AG04450 (cell line): ENCODE measurements at regions not wholly inside any gene's neighbourhood (a gene's known extent, or its start where the extent isn't known, plus 50 kb on each side); places are given as distances from the start of the nearest gene placed in this dataset.

Experiments used
- CTCF ChIA-PET: fragments of 300-600, 350-600 bp; formaldehyde crosslinking; extraction: SDS; loops from one replicate; lab custom pipeline; 2022; ENCODE audit warnings: antibody characterized with exemption, inconsistent platforms; lab: Charles Lee
- POLR2A ChIA-PET: fragments of 350-600 bp; formaldehyde crosslinking; extraction: SDS; loops from one replicate; lab custom pipeline; 2021; ENCODE audit warnings: antibody characterized with exemption, inconsistent platforms; lab: Yijun Ruan, JAX
- DNase-seq: peaks from one replicate; pipeline ENCODE4 v3.0.0-alpha.2; 2011; ENCODE audit warnings: low read depth, low spot score
- H3K27ac ChIP-seq: one replicate; pipeline ENCODE4 v1.5.1; 2012; ENCODE audit warnings: low read depth, low read length, control low read depth
- H3K27me3 ChIP-seq: one replicate; pipeline ENCODE4 v1.6.0; 2012; ENCODE audit warnings: low read length; ENCODE audit not compliant: control insufficient read depth, insufficient read depth
- H3K4me3 ChIP-seq: 2 replicates; pipeline ENCODE4 v1.5.1; 2011; ENCODE audit warnings: mild to moderate bottlenecking, low read depth, low read length, control low read depth
- H3K9me3 ChIP-seq: 2 replicates; pipeline ENCODE4 v1.5.1; 2012; ENCODE audit warnings: low read length; ENCODE audit not compliant: control insufficient read depth, insufficient read depth
- TF ChIP-seq, protein P1 (sequence below): IDR thresholded peaks from 2 replicates; pipeline ENCODE4 v1.5.1; 2011; ENCODE audit warnings: low read depth, low read length, control low read depth, inconsistent platforms

DNA sequence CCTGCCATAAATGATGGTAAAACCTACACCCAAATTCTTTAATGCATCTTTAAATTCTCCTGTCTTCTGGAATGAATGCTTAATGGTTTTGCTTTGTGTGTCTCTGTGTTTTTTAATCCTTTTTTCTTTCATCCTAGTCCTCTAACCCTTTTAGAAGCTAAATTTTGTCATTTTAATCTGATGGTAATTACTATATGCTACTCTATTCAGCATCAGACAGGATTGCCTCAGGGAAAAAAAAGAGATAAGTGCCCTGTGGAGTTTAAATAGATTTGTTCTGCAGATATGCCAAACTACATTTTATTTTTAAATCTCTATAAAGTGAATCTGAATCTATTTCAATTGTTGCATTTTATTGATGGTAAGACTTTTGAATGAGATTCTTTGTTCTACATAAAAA lies 966.8 kb downstream of the NSUN3 start:
- TF ChIP-seq, protein P1, sequence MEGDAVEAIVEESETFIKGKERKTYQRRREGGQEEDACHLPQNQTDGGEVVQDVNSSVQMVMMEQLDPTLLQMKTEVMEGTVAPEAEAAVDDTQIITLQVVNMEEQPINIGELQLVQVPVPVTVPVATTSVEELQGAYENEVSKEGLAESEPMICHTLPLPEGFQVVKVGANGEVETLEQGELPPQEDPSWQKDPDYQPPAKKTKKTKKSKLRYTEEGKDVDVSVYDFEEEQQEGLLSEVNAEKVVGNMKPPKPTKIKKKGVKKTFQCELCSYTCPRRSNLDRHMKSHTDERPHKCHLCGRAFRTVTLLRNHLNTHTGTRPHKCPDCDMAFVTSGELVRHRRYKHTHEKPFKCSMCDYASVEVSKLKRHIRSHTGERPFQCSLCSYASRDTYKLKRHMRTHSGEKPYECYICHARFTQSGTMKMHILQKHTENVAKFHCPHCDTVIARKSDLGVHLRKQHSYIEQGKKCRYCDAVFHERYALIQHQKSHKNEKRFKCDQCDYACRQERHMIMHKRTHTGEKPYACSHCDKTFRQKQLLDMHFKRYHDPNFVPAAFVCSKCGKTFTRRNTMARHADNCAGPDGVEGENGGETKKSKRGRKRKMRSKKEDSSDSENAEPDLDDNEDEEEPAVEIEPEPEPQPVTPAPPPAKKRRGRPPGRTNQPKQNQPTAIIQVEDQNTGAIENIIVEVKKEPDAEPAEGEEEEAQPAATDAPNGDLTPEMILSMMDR = no peak
- DNase-seq = no peak
- peaks cover 4% of the 10 kb centered on the region; the same call in 1 of the 2 replicates for H3K9me3 ChIP-seq
- CTCF ChIA-PET = no interaction called here
- H3K27me3 ChIP-seq = no peaks in the 10 kb centered on the region
- no peak overlapping the region for H3K4me3 ChIP-seq
- no peak overlapping the region for H3K27ac ChIP-seq
- POLR2A ChIA-PET = no interaction called here

DNA sequence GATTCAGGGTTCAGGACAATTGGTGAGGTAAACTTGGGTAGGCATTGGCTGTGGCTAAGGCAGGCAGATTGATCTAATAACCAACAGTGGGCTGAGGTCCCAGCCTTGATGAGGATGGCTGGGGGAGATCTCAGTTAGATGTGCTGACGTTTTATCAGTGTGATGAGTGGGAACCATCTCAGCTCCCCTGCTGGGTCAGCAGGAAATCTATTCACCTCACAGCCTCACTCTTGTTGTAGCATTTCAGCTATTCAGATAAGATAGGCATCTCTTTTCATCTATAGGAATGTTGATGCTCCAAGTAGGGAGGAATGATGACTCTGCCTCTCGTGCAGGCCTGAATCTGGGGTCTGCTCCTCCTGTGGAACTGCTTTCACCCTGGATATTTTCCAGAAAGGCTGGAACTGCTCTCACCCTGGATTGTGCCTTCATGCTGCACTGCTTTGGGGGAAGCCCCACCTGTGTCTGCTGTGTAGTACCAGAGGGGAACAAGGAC lies 973.7 kb downstream of the NSUN3 start:
- CTCF ChIA-PET = no interaction called here
- Histone ChIP-seq H3K4me3 (no peak overlapping the region), H3K27me3 (no peaks in the 10 kb centered on the region), H3K27ac (no peak overlapping the region), H3K9me3 (peaks cover 19% of the 10 kb centered on the region)
- TF ChIP-seq, protein P1 = no peak
- DNase-seq = no peak
- POLR2A ChIA-PET = no interaction called here

DNA sequence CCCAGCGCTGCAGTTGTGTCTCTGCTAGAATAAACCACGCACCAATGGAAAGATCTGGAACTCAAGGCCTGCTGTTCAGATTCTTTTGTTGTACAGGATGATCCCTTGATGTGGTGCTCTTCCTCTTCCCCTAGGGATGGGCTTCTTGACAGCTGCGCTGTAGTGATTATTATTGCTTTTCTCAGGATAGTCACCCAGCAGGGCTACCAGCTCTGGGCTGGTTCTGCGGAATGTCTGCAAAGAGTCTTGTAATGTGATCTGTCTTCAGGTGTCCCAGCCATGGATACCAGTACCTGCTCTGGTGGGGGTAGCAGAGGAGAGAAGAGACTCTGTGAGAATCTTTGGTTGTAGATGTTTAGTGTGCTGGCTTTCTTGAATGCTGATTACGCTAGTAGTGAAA lies 974.2 kb downstream of the NSUN3 start:
- POLR2A ChIA-PET = no interaction called here
- no peak overlapping the region for H3K27ac ChIP-seq
- peaks cover 19% of the 10 kb centered on the region for H3K9me3 ChIP-seq
- TF ChIP-seq, protein P1 = no peak
- CTCF ChIA-PET = no interaction called here
- no peak overlapping the region for H3K4me3 ChIP-seq
- DNase-seq = no peak
- H3K27me3 ChIP-seq = no peaks in the 10 kb centered on the region

DNA sequence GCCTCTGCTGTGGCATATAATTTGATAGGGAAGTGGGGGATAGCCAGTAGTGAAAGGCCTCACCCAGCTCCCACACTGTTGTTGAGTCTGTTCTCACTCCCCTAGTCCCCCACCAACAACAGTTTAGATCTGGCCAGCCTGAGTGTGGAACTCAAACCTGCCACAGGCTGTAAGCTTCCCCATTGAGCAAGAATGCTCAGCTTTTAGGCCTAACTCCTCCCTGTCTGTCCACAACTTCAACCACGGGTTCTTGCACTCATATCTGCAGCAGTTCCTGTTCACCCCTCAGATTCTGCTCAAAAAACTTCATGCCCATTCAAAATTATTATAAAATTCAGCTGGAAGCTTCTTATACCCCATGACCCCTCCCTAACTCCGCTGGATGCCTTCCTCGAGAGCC lies 975.1 kb downstream of the NSUN3 start:
- Histone ChIP-seq H3K27me3 (no peaks in the 10 kb centered on the region), H3K4me3 (no peak overlapping the region), H3K9me3 (peaks cover 19% of the 10 kb centered on the region), H3K27ac (no peak overlapping the region)
- CTCF ChIA-PET = no interaction called here
- DNase-seq = no peak
- TF ChIP-seq, protein P1 = no peak
- POLR2A ChIA-PET = no interaction called here

DNA sequence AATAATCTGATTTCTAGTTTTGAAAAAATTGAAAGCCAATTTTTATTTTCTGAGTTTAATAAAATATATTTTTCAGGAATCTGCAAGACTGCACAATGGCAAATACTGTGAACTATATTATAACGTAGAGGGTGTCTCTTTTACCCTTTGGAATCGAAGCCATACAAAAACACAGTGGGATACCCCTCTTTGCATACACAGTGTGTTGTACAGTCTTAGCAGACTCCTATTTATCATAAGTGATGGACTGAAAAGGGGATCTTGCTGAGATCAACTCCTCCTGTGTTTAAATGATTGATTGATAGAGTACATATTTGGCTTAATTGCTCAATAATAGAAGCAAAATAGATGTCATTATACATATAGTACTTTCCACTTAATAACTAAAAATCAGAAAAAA lies 981.2 kb downstream of the NSUN3 start:
- Histone ChIP-seq H3K27me3 (no peaks in the 10 kb centered on the region), H3K27ac (no peak overlapping the region), H3K4me3 (no peak overlapping the region), H3K9me3 (no peaks in the 10 kb centered on the region; the same call in 1 of the 2 replicates)
- TF ChIP-seq, protein P1 = no peak
- no peak for DNase-seq
- CTCF ChIA-PET = no interaction called here
- POLR2A ChIA-PET = no interaction called here
